Renal cortex interstitium (tissue), 11 donors: ENCODE measurements at regions not wholly inside any gene's neighbourhood (a gene's known extent, or its start where the extent isn't known, plus 50 kb on each side); places are given as distances from the start of the nearest gene placed in this dataset.
A peak's percentile ranks its signal among the peaks of the same experiment; 100 is the strongest.
"Not testable (repeated sequence)": the region's sequence is repeated elsewhere in the genome, so short reads cannot be mapped to it uniquely, and the experiment has no call there.

Source experiments
- DNase-seq, 11 donors: peaks; one replicate each; pipeline ENCODE4 v3.0.0-alpha.2; 2013; ENCODE audit warnings: low read depth in 9 of 11, low spot score in 4 of 11; ENCODE audit errors: extremely low read depth in 1 of 11

GRCh38 chr7:124276005-124276622 lies 243.2 kb upstream of the TMEM229A start:
- peak in 2 of 11 donors; percentile 0 to 4 for DNase-seq

DNA sequence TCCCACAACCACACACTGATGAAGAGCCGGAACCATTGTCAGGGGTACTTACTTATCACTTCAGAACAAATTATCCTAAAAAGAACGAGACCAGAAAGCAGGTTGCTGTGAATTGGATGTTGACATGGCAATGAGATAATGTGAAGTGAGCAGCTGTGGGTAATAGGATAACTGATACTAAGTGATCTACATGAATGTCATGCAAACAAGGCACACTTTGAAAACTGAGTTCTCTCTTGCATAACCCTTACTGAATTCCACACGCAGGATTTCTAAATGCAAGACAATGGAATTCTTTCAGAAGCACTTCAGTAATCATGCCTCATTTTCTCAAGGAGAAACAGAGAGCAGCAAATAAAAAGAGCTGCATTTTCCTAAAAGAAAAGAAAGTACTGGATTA lies 242.5 kb upstream of the TMEM229A start:
- DNase-seq = no peak

GRCh38 chr7:124269774-124270173 lies 236.9 kb upstream of the TMEM229A start:
- no peak for DNase-seq

GRCh38 chr7:124267154-124267553 lies 234.3 kb upstream of the TMEM229A start:
- no peak for DNase-seq

GRCh38 chr7:124263232-124263827 lies 230.5 kb upstream of the TMEM229A start:
- DNase-seq = no peak

- no peak for DNase-seq
Observed at GRCh38 chr7:124261710-124262109, 228.8 kb upstream of the TMEM229A start.

DNA sequence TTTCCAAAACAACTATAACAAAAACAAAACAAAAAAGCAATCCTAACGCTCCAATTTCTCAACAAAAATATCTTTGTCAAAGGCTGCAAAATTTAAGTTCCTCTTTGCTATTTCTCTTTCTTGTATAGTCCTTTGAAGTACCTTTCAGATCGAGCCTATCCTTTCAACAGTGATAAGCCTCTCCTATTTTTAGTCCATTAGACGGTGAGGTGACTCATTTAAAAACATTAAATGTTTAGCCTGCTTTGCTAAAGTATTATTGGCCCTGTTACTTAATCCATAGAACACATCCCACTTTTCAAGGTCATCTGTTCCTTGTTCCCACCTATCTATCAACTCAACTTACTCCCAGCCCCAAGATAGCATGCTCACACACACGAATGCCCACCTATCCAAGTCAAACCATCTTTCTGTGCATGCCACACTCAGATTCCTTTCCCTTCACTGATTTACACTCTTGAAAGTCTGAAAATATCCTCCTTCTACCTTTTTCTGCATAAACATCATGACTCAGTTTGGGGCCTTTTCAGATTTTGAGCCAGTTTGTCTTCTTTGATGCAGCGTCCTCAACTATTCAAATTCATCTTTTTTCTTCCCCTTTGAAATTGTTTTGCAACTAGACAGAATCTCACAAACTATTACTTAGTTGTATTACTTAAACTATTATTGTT lies 224.9 kb upstream of the TMEM229A start:
- DNase-seq = no peak

DNA sequence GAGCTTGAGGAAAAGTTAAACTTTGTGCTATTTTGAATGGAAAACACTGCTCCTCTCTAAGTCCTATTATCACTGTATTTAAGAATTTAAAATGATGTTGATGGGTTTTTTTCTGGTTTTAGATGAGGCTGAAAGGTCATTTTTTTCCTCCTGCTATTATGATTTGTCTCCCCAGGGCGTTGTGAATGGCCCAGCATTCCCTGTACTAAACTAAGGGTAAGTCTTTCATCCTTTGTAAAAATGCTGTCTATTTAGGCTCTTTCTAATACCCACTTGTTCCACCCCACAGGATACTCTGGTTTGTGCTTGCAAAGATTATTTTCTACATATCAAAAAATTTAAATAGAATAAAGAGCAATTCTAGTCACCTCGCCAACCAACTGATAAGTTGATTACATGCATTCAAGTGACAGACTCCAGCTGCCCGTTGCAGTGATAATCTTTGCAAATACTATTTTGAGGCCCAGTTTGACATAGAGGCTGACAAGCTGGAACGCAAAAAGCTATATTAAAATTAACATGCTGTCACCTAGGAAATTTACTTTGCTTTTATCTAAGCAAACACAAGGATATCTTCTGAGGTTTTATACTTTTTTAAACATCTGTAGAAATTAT lies 222.3 kb upstream of the TMEM229A start:
- DNase-seq = no peak

DNA sequence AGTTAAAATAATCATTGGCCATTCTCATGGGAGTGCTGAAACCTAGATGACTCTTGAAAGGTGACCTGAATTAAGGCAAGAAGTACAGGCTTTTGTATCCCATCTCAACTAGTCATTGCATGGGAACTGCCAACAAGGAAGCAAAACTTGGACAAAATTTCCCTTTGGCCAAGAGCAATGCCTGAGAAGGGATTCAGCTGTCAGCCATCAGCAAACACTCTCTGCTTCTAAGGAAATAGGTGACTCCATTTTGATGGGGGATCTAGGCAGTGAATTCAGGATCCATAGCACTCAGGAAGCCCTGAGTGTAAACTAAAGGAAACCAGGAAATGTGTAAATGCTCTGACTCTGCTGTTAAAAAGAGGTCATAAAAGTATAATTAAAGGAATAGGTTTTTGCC lies 221.5 kb upstream of the TMEM229A start:
- no peak for DNase-seq

DNA sequence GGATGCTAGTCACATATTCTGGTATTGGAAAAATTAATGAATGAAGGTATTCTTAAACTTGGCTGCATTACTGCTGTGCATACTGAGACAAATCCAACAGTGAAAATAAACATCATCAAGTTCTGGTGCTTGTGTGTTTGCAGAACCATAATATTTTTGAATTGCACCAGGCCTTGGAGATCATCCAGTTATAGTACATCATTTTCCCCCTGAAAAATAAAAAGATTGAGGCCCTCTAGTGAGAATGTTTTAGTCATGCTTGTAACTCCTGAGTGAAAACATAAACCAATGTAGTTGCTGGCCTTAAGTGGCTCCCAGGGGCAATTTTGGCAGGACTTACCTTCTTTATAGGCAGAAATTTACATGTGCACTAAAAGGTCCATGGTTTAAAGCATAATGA lies 218.8 kb upstream of the TMEM229A start:
- DNase-seq = no peak

DNA sequence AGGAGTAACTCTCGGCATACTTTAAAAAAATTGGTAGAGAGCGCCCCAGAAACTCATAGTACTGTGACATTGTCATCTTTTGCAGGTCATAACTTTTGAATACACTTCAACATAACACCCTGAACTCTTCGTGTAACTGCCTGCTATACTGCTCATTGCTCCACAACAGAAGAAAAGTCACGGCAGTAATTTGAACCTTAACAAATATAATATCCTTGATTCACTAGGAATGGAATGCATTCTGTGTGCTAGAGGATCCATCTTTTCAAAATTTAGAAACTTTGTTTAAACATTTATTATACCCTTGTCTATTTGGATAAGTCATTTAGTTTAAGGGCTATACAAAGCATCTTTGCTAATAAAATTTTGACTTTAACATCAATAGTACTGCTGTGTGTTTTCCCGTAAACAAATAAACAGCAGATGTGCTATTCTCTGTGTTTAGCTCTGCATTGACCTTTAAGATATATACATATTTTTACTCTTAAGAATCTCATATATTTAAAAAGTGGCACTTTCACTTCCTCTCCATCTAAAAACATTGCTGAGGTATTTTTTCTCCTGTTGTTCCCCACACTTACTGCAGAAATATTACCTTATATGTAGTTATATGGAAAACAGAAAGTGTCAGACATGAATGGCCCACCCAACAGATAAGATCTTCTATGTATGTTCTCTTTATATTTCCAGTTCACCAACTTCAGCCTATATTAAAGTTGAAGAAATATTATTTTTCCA lies 217.6 kb upstream of the TMEM229A start:
- no peak for DNase-seq

DNA sequence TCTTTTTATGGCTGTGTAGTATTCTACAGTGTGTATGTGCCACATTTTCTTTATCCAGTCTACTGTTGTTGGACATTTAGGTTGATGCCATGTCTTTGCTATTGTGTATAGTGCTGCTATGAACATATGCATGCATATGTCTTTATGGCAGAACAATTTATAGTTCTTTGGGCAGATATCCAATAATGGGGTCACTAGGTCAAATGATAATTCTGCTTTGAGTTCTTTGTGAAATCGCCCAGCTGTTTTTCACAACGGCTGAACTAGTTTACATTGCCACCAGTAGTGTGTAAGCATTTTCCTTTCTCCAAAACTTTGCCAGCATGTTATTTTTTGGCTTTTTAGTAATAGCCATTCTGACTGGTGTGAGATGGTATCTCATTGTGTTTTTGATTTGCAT lies 214.8 kb upstream of the TMEM229A start:
- no peak for DNase-seq

DNA sequence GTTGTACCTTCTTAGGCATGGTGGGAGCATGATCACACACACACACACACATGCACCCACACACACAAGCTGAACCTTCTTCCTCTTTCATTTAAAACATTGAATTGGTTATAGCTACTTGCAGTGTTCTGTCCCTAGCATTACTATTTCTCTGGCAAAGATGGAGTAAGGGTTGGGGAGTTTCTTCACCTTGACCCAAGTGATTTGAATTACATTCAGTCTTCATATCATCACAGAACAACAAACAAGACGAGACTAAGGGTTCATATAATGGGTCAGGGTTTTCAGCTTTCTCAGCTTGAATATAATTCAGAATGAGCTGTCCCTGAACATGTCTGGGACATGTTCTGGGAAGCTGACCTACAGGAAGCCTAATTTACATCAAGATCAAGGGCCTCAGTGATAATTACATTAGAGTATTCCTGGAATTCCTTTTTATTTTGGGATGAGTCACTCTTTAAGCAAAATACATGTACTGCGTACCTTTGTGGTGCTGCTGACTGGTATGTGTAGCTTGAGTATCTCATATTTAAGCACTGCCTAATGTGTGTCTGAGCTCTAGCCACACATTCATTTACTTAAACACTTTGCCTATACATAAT lies 213.5 kb upstream of the TMEM229A start:
- DNase-seq = no peak

- DNase-seq = not testable (repeated sequence)
Observed at GRCh38 chr7:124244469-124244868, 211.6 kb upstream of the TMEM229A start.

- no peak for DNase-seq
Observed at GRCh38 chr7:124219681-124220080, 186.8 kb upstream of the TMEM229A start.

- DNase-seq = no peak
Observed at GRCh38 chr7:124208642-124209041, 175.8 kb upstream of the TMEM229A start.

DNA sequence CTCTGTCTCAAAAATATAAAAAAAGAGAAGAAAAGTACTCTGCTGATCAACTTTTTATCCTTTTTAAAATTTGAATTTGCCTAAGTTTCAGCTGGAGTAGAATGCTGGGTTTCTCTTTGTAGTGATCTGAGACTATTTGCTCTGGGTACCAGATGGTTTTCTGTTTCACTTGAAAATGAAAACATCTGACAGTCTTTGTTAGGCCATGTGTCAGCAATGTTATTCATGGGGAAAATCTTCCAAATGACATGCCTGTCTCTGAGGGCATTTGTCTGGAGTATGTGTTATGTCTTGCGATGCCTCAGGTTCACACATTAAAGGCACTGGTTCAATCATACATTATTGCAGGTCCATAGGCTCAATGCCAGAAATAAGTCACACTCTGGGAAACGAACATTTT lies 175.3 kb upstream of the TMEM229A start:
- DNase-seq = no peak

DNA sequence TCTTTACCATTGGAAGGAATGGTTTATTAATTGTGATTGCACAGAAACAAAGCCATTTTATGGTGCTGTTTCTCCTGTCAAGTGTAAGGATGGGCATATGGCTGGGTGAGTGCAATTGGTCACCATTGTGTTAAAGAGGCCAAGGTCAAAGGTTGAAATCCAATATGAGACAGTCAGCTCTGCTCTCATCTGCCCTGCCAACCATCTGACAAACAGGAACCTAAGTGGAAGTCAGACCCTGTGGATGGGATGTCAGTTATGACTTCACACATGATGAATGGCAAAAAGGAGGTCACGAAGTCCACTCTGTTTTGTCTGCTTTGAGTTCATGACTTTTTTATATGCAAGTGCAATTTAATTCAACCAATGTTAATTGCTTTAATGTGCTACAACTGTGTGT lies 172.7 kb upstream of the TMEM229A start:
- no peak for DNase-seq

DNA sequence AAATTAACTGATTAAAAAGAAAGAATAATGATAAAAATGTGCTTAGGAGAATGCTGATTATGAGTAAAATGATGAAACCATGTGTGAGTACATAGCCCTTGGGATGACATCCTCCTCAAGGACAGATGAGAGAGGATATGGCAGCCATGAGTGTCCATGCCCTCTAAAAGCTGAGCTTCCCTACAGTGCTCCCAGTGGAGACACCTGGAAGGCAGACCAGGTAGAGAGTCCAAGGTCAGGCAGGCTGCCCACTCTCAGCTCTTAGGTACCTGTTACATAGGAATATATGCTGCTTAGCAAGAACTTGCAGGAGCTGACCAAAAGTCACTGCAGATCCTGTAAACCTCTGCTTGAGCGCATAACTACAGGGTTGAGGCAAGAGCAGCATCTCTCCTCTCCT lies 169.7 kb upstream of the TMEM229A start:
- DNase-seq = no peak
